DND-41 (cell line): ENCODE measurements at regions not wholly inside any gene's neighbourhood (a gene's known extent, or its start where the extent isn't known, plus 50 kb on each side); places are given as distances from the start of the nearest gene placed in this dataset.

Source experiments
- EZH2 ChIP-seq: IDR thresholded peaks from 3 replicates; pipeline ENCODE4 v1.6.1; 2012; ENCODE audit warnings: borderline replicate concordance, low read depth, mild to moderate bottlenecking, moderate library complexity, low read length, inconsistent platforms; ENCODE audit not compliant: severe bottlenecking
- TF ChIP-seq, protein P1 (sequence below): IDR thresholded peaks from 2 replicates; pipeline ENCODE4 v1.5.1; 2012; ENCODE audit warnings: borderline replicate concordance, low read length, moderate library complexity, mild to moderate bottlenecking; ENCODE audit not compliant: poor library complexity, severe bottlenecking; ENCODE audit errors: extremely low read depth

GRCh38 chr7:53205006-53205405 is 169.6 kb downstream of the POM121L12 start:
- TF ChIP-seq, protein P1, sequence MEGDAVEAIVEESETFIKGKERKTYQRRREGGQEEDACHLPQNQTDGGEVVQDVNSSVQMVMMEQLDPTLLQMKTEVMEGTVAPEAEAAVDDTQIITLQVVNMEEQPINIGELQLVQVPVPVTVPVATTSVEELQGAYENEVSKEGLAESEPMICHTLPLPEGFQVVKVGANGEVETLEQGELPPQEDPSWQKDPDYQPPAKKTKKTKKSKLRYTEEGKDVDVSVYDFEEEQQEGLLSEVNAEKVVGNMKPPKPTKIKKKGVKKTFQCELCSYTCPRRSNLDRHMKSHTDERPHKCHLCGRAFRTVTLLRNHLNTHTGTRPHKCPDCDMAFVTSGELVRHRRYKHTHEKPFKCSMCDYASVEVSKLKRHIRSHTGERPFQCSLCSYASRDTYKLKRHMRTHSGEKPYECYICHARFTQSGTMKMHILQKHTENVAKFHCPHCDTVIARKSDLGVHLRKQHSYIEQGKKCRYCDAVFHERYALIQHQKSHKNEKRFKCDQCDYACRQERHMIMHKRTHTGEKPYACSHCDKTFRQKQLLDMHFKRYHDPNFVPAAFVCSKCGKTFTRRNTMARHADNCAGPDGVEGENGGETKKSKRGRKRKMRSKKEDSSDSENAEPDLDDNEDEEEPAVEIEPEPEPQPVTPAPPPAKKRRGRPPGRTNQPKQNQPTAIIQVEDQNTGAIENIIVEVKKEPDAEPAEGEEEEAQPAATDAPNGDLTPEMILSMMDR = no peak
- TF ChIP-seq EZH2 = no peak
